ENCODE measurements at regions not wholly inside any gene's neighbourhood (a gene's known extent, or its start where the extent isn't known, plus 50 kb on each side); places are given as distances from the start of the nearest gene placed in this dataset.

- TF ChIP-seq, protein P1, sequence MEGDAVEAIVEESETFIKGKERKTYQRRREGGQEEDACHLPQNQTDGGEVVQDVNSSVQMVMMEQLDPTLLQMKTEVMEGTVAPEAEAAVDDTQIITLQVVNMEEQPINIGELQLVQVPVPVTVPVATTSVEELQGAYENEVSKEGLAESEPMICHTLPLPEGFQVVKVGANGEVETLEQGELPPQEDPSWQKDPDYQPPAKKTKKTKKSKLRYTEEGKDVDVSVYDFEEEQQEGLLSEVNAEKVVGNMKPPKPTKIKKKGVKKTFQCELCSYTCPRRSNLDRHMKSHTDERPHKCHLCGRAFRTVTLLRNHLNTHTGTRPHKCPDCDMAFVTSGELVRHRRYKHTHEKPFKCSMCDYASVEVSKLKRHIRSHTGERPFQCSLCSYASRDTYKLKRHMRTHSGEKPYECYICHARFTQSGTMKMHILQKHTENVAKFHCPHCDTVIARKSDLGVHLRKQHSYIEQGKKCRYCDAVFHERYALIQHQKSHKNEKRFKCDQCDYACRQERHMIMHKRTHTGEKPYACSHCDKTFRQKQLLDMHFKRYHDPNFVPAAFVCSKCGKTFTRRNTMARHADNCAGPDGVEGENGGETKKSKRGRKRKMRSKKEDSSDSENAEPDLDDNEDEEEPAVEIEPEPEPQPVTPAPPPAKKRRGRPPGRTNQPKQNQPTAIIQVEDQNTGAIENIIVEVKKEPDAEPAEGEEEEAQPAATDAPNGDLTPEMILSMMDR (IDR thresholded peaks at IDR 0.05; ENCODE audit: low read depth, low read length, missing input control) = no peak
- TF ChIP-seq, protein P2, sequence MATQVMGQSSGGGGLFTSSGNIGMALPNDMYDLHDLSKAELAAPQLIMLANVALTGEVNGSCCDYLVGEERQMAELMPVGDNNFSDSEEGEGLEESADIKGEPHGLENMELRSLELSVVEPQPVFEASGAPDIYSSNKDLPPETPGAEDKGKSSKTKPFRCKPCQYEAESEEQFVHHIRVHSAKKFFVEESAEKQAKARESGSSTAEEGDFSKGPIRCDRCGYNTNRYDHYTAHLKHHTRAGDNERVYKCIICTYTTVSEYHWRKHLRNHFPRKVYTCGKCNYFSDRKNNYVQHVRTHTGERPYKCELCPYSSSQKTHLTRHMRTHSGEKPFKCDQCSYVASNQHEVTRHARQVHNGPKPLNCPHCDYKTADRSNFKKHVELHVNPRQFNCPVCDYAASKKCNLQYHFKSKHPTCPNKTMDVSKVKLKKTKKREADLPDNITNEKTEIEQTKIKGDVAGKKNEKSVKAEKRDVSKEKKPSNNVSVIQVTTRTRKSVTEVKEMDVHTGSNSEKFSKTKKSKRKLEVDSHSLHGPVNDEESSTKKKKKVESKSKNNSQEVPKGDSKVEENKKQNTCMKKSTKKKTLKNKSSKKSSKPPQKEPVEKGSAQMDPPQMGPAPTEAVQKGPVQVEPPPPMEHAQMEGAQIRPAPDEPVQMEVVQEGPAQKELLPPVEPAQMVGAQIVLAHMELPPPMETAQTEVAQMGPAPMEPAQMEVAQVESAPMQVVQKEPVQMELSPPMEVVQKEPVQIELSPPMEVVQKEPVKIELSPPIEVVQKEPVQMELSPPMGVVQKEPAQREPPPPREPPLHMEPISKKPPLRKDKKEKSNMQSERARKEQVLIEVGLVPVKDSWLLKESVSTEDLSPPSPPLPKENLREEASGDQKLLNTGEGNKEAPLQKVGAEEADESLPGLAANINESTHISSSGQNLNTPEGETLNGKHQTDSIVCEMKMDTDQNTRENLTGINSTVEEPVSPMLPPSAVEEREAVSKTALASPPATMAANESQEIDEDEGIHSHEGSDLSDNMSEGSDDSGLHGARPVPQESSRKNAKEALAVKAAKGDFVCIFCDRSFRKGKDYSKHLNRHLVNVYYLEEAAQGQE (IDR thresholded peaks at IDR 0.05) = no peak
- TF ChIP-seq JUND (IDR thresholded peaks at IDR 0.05) (no peak), GABPA (IDR thresholded peaks at IDR 0.05 in 1 of 2, conservative IDR thresholded peaks at IDR 0.05 in 1 of 2) (no peak), RXRA (IDR thresholded peaks at IDR 0.05) (no peak), RAD21 (IDR thresholded peaks at IDR 0.05) (no peak)
- TF ChIP-seq, protein P3, sequence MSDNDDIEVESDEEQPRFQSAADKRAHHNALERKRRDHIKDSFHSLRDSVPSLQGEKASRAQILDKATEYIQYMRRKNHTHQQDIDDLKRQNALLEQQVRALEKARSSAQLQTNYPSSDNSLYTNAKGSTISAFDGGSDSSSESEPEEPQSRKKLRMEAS (IDR thresholded peaks at IDR 0.05) = no peak
These were observed 495.3 kb downstream of the CCDC171 start for GRCh38 chr9:16048129-16048528.

Measured in liver (tissue), 3 donors.